GM21381 (cell line): ENCODE measurements at regions not wholly inside any gene's neighbourhood (a gene's known extent, or its start where the extent isn't known, plus 50 kb on each side); places are given as distances from the start of the nearest gene placed in this dataset.

ENCODE experiments used
- ATAC-seq: cut with Tn5 transposase; IDR thresholded peaks from one replicate; pipeline ENCODE4 v1.9.1; 2021; ENCODE audit warnings: mild to moderate bottlenecking, moderate library complexity; ENCODE audit not compliant: unreplicated experiment

- ATAC-seq = no peak
Observed at GRCh38 chr12:127898616-127899015, 368.4 kb upstream of the TMEM132C start.

- ATAC-seq = no peak
Observed at GRCh38 chr12:127899971-127900370, 367.0 kb upstream of the TMEM132C start.

GRCh38 chr12:127900386-127900785 is 366.6 kb upstream of the TMEM132C start:
- ATAC-seq = no peak

- ATAC-seq = no peak
Observed at GRCh38 chr12:127903146-127903545, 363.8 kb upstream of the TMEM132C start.

- ATAC-seq = no peak
Observed at GRCh38 chr12:127909041-127909440, 357.9 kb upstream of the TMEM132C start.

- ATAC-seq = no peak
Observed at GRCh38 chr12:127911291-127911690, 355.7 kb upstream of the TMEM132C start.

- no peak for ATAC-seq
Observed at GRCh38 chr12:127912035-127912665, 354.8 kb upstream of the TMEM132C start.

- no peak for ATAC-seq
Observed at GRCh38 chr12:127923501-127923900, 343.5 kb upstream of the TMEM132C start.

GRCh38 chr12:127925971-127926370 is 341.0 kb upstream of the TMEM132C start:
- ATAC-seq = no peak

- no peak for ATAC-seq
Observed at GRCh38 chr12:127928178-127928577, 338.8 kb upstream of the TMEM132C start.

- ATAC-seq = no peak
Observed at GRCh38 chr12:127928615-127929571, 338.1 kb upstream of the TMEM132C start.

- no peak for ATAC-seq
Observed at GRCh38 chr12:127930122-127930521, 336.8 kb upstream of the TMEM132C start.

- no peak for ATAC-seq
Observed at GRCh38 chr12:127934409-127934808, 332.6 kb upstream of the TMEM132C start.

- ATAC-seq = no peak
Observed at GRCh38 chr12:127936463-127936862, 330.5 kb upstream of the TMEM132C start.

- no peak for ATAC-seq
Observed at GRCh38 chr12:127941332-127941731, 325.6 kb upstream of the TMEM132C start.

GRCh38 chr12:127942981-127943380 is 324.0 kb upstream of the TMEM132C start:
- ATAC-seq = no peak

GRCh38 chr12:127943481-127944210 is 323.3 kb upstream of the TMEM132C start:
- ATAC-seq = no peak

- ATAC-seq = no peak
Observed at GRCh38 chr12:127944211-127944899, 322.6 kb upstream of the TMEM132C start.

GRCh38 chr12:127957001-127957660 is 309.8 kb upstream of the TMEM132C start:
- ATAC-seq = no peak

- ATAC-seq = no peak
Observed at GRCh38 chr12:127962303-127962702, 304.7 kb upstream of the TMEM132C start.
